IPS-20b (cell line): ENCODE measurements at regions not wholly inside any gene's neighbourhood (a gene's known extent, or its start where the extent isn't known, plus 50 kb on each side); places are given as distances from the start of the nearest gene placed in this dataset.

Source experiments
- H3K27ac ChIP-seq: one replicate; pipeline ENCODE4 v1.5.1; 2013; ENCODE audit warnings: low read length
- H3K27me3 ChIP-seq: 2 replicates; pipeline ENCODE4 v1.6.1; 2013; ENCODE audit warnings: mild to moderate bottlenecking, low read length, inconsistent platforms; ENCODE audit not compliant: insufficient read depth
- H3K36me3 ChIP-seq: 2 replicates; pipeline ENCODE4 v1.6.1; 2013; ENCODE audit warnings: low read depth, mild to moderate bottlenecking, inconsistent platforms, low read length, moderate library complexity; ENCODE audit not compliant: insufficient read depth
- H3K4me1 ChIP-seq: 2 replicates; pipeline ENCODE4 v1.6.1; 2013; ENCODE audit warnings: mild to moderate bottlenecking, control low read depth, inconsistent platforms, low read length, moderate library complexity; ENCODE audit not compliant: insufficient read depth
- H3K4me3 ChIP-seq: 2 replicates; pipeline ENCODE4 v1.5.1; 2013; ENCODE audit warnings: mild to moderate bottlenecking, low read length, inconsistent platforms
- H3K9ac ChIP-seq: 2 replicates; pipeline ENCODE4 v1.6.1; 2013; ENCODE audit warnings: low read depth, mild to moderate bottlenecking, inconsistent platforms, low read length, moderate library complexity
- H3K9me3 ChIP-seq: 2 replicates; pipeline ENCODE4 v1.6.1; 2013; ENCODE audit warnings: mild to moderate bottlenecking, low read depth, low read length, inconsistent platforms; ENCODE audit not compliant: insufficient read depth

DNA sequence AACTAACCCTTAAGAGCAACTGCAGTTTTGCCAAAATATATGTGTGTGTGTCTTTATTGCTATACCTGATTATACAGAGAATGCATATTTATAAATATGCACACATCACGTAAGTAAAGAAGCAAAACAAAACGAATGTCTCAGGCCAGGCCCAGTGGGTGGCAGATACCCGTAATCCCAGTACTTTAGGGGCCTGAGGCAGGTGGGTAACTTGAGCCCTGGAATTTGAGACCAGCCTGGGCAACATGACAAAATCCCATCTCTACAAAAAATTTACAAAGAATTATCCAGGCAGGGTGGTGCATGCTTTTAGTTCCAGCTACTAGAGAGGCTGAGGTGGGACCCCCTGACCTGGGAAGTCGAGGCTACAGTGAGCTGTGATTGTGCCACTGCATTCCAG is 745.3 kb downstream of the SATB2 start:
- Histone ChIP-seq H3K9ac (no peak overlapping the region), H3K4me3 (no peak overlapping the region), H3K36me3 (no peaks in the 10 kb centered on the region), H3K27me3 (no peaks in the 10 kb centered on the region), H3K4me1 (no peaks in the 10 kb centered on the region), H3K9me3 (no peaks in the 10 kb centered on the region), H3K27ac (no peak overlapping the region)

DNA sequence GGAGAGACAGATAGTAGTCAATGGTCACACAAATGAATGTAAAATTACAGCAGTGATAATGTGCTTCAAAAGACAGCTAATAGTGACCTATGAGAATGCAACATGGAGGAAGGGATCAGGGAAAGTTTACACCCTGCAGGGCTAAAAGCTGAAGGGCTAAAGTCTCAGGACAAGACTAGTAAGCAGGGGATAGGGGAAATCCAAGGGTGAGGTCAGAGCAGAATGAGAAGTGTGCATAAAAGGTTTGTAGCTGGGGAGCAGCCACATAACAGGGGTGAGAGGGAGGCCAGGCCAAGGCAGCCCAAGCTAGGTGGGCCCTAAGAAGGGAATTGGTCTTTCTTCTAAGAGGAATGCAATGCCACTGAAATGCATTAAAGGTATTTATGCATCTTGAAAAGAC is 746.3 kb downstream of the SATB2 start:
- H3K9me3 ChIP-seq: no peaks in the 10 kb centered on the region

DNA sequence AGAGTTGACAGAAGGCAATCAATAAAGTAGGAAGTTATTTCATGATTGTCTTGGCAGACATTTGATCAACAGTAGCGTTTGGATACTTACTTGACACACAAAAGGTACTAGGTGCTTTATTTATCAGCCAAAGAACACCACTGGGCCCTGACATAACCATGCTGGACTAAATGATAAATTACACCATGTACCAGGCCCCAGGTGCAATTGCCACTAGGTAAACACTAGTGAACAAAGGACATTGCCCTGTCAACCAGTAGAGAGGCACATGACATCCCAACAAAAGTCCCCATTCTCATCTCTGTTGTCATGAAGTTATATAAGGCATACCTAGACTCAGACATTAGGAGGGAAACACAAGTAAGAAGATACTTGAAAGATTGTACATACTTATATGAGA is 747.2 kb downstream of the SATB2 start:
- no peaks in the 10 kb centered on the region for H3K36me3 ChIP-seq
- no peak overlapping the region for H3K9ac ChIP-seq
- H3K27ac ChIP-seq: no peak overlapping the region

More for the DNA sequence above, 746.3 kb downstream of the SATB2 start:
- no peaks in the 10 kb centered on the region for H3K27me3 ChIP-seq
- no peak overlapping the region for H3K9ac ChIP-seq
- no peak overlapping the region for H3K27ac ChIP-seq
- no peaks in the 10 kb centered on the region for H3K36me3 ChIP-seq
- H3K4me3 ChIP-seq: no peak overlapping the region
- H3K4me1 ChIP-seq: no peaks in the 10 kb centered on the region

DNA sequence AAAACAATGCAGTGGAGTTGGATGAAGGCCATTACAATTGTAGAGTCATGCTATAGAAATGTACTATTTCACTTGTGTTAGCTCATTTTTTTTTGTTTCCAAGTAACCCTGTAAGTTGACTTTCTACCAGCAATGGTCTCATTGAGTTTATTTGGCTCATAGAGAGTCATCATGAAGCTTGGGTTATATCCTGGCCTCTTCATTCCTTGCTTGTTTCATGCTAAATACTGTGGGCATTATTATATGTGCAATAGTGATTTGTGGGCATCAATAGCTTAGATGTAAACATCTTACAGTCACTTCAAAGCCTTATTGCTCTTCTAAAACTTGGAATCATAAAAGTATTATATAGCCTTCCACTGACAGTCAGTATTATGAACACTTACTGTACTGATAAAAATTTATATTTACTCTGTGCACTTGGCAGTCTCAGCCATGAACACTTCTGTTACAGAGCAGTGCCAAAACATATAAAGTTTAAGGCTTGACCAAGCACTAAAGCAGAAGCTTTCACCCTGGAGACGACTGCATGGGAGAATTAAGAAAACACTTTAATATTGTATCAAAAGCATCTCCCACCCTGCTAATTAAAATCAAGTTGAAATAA is 751.2 kb downstream of the SATB2 start:
- no peak overlapping the region for H3K9ac ChIP-seq
- H3K9me3 ChIP-seq: no peaks in the 10 kb centered on the region
- no peaks in the 10 kb centered on the region for H3K36me3 ChIP-seq
- no peaks in the 10 kb centered on the region for H3K4me1 ChIP-seq
- H3K27me3 ChIP-seq: no peaks in the 10 kb centered on the region
- no peak overlapping the region for H3K4me3 ChIP-seq
- no peak overlapping the region for H3K27ac ChIP-seq

More for the DNA sequence above, 747.2 kb downstream of the SATB2 start:
- Histone ChIP-seq H3K9me3 (no peaks in the 10 kb centered on the region), H3K4me3 (no peak overlapping the region), H3K4me1 (no peaks in the 10 kb centered on the region), H3K27me3 (no peaks in the 10 kb centered on the region)

DNA sequence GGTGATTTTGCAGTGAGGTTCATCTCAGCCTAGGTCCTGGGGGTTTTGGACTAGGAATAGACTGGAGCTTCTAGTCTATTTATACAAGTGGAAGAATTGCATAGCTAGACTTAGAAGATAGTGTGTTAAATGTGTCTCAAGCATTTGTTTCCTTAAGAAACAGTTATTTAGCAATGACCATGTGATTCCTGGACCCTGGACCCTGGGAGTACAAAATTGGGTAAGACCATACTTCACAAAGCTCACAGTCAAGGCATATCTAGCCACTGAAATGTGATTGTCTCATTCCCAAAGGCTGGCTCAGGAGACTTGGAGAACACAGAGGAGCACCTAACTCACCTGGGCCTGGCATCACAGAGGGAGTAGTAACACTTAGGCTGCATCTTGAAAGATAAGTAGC is 754.5 kb downstream of the SATB2 start:
- no peaks in the 10 kb centered on the region for H3K27me3 ChIP-seq
- no peaks in the 10 kb centered on the region for H3K9me3 ChIP-seq

GRCh38 chr2:198702796-198703195 is 754.9 kb downstream of the SATB2 start:
- no peaks in the 10 kb centered on the region for H3K4me1 ChIP-seq
- no peaks in the 10 kb centered on the region for H3K27me3 ChIP-seq
- no peaks in the 10 kb centered on the region for H3K9me3 ChIP-seq
- H3K27ac ChIP-seq: no peak overlapping the region
- no peaks in the 10 kb centered on the region for H3K36me3 ChIP-seq
- no peak overlapping the region for H3K4me3 ChIP-seq
- no peak overlapping the region for H3K9ac ChIP-seq

More for the DNA sequence above, 754.5 kb downstream of the SATB2 start:
- H3K4me1 ChIP-seq: no peaks in the 10 kb centered on the region
- H3K36me3 ChIP-seq: no peaks in the 10 kb centered on the region
- no peak overlapping the region for H3K9ac ChIP-seq
- H3K27ac ChIP-seq: no peak overlapping the region
- no peak overlapping the region for H3K4me3 ChIP-seq

GRCh38 chr2:198701481-198701880 is 756.3 kb downstream of the SATB2 start:
- no peaks in the 10 kb centered on the region for H3K27me3 ChIP-seq
- H3K4me3 ChIP-seq: no peak overlapping the region
- H3K4me1 ChIP-seq: no peaks in the 10 kb centered on the region
- H3K9me3 ChIP-seq: no peaks in the 10 kb centered on the region
- no peak overlapping the region for H3K9ac ChIP-seq
- H3K36me3 ChIP-seq: no peaks in the 10 kb centered on the region
- H3K27ac ChIP-seq: no peak overlapping the region

GRCh38 chr2:198700319-198700718 is 757.4 kb downstream of the SATB2 start:
- Histone ChIP-seq H3K9me3 (no peaks in the 10 kb centered on the region), H3K36me3 (no peaks in the 10 kb centered on the region), H3K4me3 (no peak overlapping the region)

GRCh38 chr2:198698230-198698629 is 759.5 kb downstream of the SATB2 start:
- no peaks in the 10 kb centered on the region for H3K27me3 ChIP-seq
- H3K9me3 ChIP-seq: no peaks in the 10 kb centered on the region
- H3K4me1 ChIP-seq: no peaks in the 10 kb centered on the region
- no peak overlapping the region for H3K27ac ChIP-seq
- no peaks in the 10 kb centered on the region for H3K36me3 ChIP-seq
- H3K9ac ChIP-seq: no peak overlapping the region
- no peak overlapping the region for H3K4me3 ChIP-seq

More at GRCh38 chr2:198700319-198700718, 757.4 kb downstream of the SATB2 start:
- H3K27me3 ChIP-seq: no peaks in the 10 kb centered on the region
- no peak overlapping the region for H3K9ac ChIP-seq
- H3K27ac ChIP-seq: no peak overlapping the region
- H3K4me1 ChIP-seq: no peaks in the 10 kb centered on the region

DNA sequence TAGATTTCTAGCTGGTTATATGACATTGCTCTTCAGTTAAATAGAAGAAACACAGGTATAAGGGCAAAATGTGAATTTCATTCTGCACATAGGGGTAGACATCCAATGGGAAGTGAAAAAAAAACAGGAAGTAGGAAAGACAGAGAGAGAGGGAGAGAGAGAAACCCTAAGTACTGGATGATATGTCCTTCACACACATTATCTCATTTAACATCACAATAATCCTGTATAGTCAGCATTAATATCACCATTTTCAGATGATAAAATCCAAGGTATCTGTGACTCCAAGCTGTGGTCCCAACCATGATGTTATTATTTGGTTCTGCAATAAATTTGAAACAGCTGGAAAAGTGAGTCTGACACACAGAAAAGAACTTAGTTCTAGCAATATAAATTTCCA is 759.9 kb downstream of the SATB2 start:
- Histone ChIP-seq H3K9me3 (no peaks in the 10 kb centered on the region), H3K27ac (no peak overlapping the region), H3K9ac (no peak overlapping the region), H3K36me3 (no peaks in the 10 kb centered on the region), H3K4me3 (no peak overlapping the region), H3K4me1 (no peaks in the 10 kb centered on the region), H3K27me3 (no peaks in the 10 kb centered on the region)

- Histone ChIP-seq H3K4me3 (no peak overlapping the region), H3K27me3 (no peaks in the 10 kb centered on the region), H3K36me3 (no peaks in the 10 kb centered on the region), H3K9me3 (no peaks in the 10 kb centered on the region), H3K4me1 (no peaks in the 10 kb centered on the region), H3K9ac (no peak overlapping the region), H3K27ac (no peak overlapping the region)
Observed at GRCh38 chr2:198697218-198697617, 760.5 kb downstream of the SATB2 start.

GRCh38 chr2:198695879-198696278 is 761.9 kb downstream of the SATB2 start:
- H3K9ac ChIP-seq: no peak overlapping the region
- no peaks in the 10 kb centered on the region for H3K27me3 ChIP-seq
- no peaks in the 10 kb centered on the region for H3K4me1 ChIP-seq
- no peak overlapping the region for H3K27ac ChIP-seq
- no peak overlapping the region for H3K4me3 ChIP-seq
- no peaks in the 10 kb centered on the region for H3K36me3 ChIP-seq
- H3K9me3 ChIP-seq: no peaks in the 10 kb centered on the region
